H1 (cell line): ENCODE measurements at regions not wholly inside any gene's neighbourhood (a gene's known extent, or its start where the extent isn't known, plus 50 kb on each side); places are given as distances from the start of the nearest gene placed in this dataset.

Experiments
- CTCF ChIA-PET: fragments of 300-600 bp; sonication (Branson Sonifier 250); formaldehyde crosslinking; loops from one replicate; lab custom pipeline; 2021; ENCODE audit not compliant: partially characterized antibody; lab: Charles Lee
- POLR2A ChIA-PET: fragments of 300-600 bp; sonication (Branson Sonifier 250); formaldehyde crosslinking; loops from one replicate; lab custom pipeline; 2021; ENCODE audit warnings: inconsistent platforms; ENCODE audit not compliant: partially characterized antibody; lab: Charles Lee
- DNase-seq, 2 experiments: peaks; one replicate each; pipeline versions ENCODE4 v3.0.0 to v3.0.0-alpha.2; 2010 to 2022; ENCODE audit warnings: low spot score in 2 of 2, low read depth in 1 of 2, mixed read lengths in 1 of 2
- FAIRE-seq: peaks from 2 replicates; lab custom pipeline; 2011; peaks lifted over from hg19 to GRCh38; lab: Jason Lieb, UNC
- H2AFZ ChIP-seq: 2 replicates; pipeline ENCODE4 v1.8.1; 2012; ENCODE audit warnings: low read length, inconsistent platforms
- H2AK5ac ChIP-seq: 2 replicates; pipeline ENCODE4 v1.6.1; 2013; ENCODE audit warnings: low read depth, low read length
- H2BK120ac ChIP-seq: replicated peaks from 2 replicates; pipeline ENCODE3; 2013; ENCODE audit warnings: low read depth, low read length, inconsistent platforms
- H2BK12ac ChIP-seq: 2 replicates; pipeline ENCODE4 v1.6.1; 2013; ENCODE audit warnings: low read depth, low read length
- H2BK15ac ChIP-seq: 2 replicates; pipeline ENCODE4 v1.6.1; 2013; ENCODE audit warnings: low read length
- H2BK20ac ChIP-seq: 2 replicates; pipeline ENCODE4 v1.6.1; 2013; ENCODE audit warnings: low read length
- H2BK5ac ChIP-seq: 2 replicates; pipeline ENCODE4 v1.6.1; 2013; ENCODE audit warnings: low read depth, low read length
- H3K14ac ChIP-seq: 2 replicates; pipeline ENCODE4 v1.6.1; 2013; ENCODE audit warnings: inconsistent platforms; ENCODE audit not compliant: insufficient read length
- H3K18ac ChIP-seq: 2 replicates; pipeline ENCODE4 v1.6.1; 2013; ENCODE audit warnings: low read length; ENCODE audit errors: extremely low read depth
- H3K23ac ChIP-seq: 2 replicates; pipeline ENCODE4 v1.6.1; 2013; ENCODE audit warnings: inconsistent platforms; ENCODE audit not compliant: insufficient read length
- H3K23me2 ChIP-seq: 2 replicates; pipeline ENCODE4 v1.6.1; 2013; ENCODE audit warnings: low read depth, low read length
- H3K27ac ChIP-seq: 2 replicates; pipeline ENCODE4 v1.6.1; 2011; ENCODE audit warnings: low read depth, low read length, inconsistent platforms
- H3K27me3 ChIP-seq, 4 experiments: replicated peaks in 1 of 4; 1 replicate in 1 of 4; 2 replicates in 3 of 4; pipeline versions ENCODE4 v1.6.1 to v1.8.1; 2011 to 2013; ENCODE audit warnings: low read length in 3 of 4, mild to moderate bottlenecking in 3 of 4, inconsistent platforms in 2 of 4, mixed read lengths in 2 of 4, moderate library complexity in 1 of 4; ENCODE audit not compliant: control insufficient read depth in 3 of 4, insufficient read depth in 3 of 4; ENCODE audit errors: extremely low read depth in 1 of 4
- H3K36me3 ChIP-seq, 4 experiments: 2 replicates each; pipeline versions ENCODE4 v1.6.1 to v1.8.1; 2011 to 2013; ENCODE audit warnings: mild to moderate bottlenecking in 4 of 4, low read length in 3 of 4, moderate library complexity in 2 of 4, control low read depth in 1 of 4, inconsistent platforms in 1 of 4; ENCODE audit not compliant: insufficient read depth in 4 of 4, control insufficient read depth in 2 of 4
- H3K4ac ChIP-seq: replicated peaks from 2 replicates; pipeline ENCODE3; 2013; ENCODE audit warnings: low read length, low read depth, mixed read lengths, inconsistent platforms; ENCODE audit not compliant: insufficient read length
- H3K4me1 ChIP-seq, 4 experiments: replicated peaks in 1 of 4; 1 replicate in 1 of 4; 2 replicates in 3 of 4; pipeline versions ENCODE4 v1.6.1 to v1.8.1; 2011 to 2013; ENCODE audit warnings: low read length in 3 of 4, inconsistent platforms in 2 of 4, mixed read lengths in 1 of 4; ENCODE audit not compliant: insufficient read depth in 4 of 4, control insufficient read depth in 3 of 4
- H3K4me2 ChIP-seq, 2 experiments: 2 replicates each; pipeline versions ENCODE4 v1.6.1 to v1.8.1; 2011 to 2013; ENCODE audit warnings: low read depth in 2 of 2, low read length in 2 of 2, control low read depth in 1 of 2, inconsistent platforms in 1 of 2, mild to moderate bottlenecking in 1 of 2; ENCODE audit not compliant: insufficient read depth in 1 of 2
- H3K4me3 ChIP-seq, 4 experiments: fragments of 200-600, 300-600 bp in 1 of 4; sonication (generic), shearing (Covaris generic), sonication (Bioruptor Twin) in 1 of 4; 2 replicates each; pipeline versions ENCODE4 v1.5.1 to v1.8.1; 2011 to 2016; ENCODE audit warnings: low read length in 4 of 4, low read depth in 3 of 4, control low read depth in 2 of 4, inconsistent platforms in 2 of 4, mild to moderate bottlenecking in 2 of 4, mixed read lengths in 1 of 4, moderate library complexity in 1 of 4; ENCODE audit not compliant: insufficient read depth in 2 of 4; ENCODE audit errors: extremely low read depth in 1 of 4
- H3K56ac ChIP-seq: replicated peaks from 2 replicates; pipeline ENCODE3; 2013; ENCODE audit warnings: low read depth, mild to moderate bottlenecking, mixed read lengths, low read length, inconsistent platforms; ENCODE audit not compliant: insufficient read length
- H3K79me1 ChIP-seq: 2 replicates; pipeline ENCODE4 v1.6.1; 2013; ENCODE audit warnings: low read depth, low read length, control low read depth
- H3K79me2 ChIP-seq, 2 experiments: 2 replicates each; pipeline versions ENCODE4 v1.6.1 to v1.8.1; 2012 to 2013; ENCODE audit warnings: low read length in 2 of 2, mild to moderate bottlenecking in 2 of 2, inconsistent platforms in 1 of 2; ENCODE audit not compliant: insufficient read depth in 2 of 2, control insufficient read depth in 1 of 2
- H3K9ac ChIP-seq, 4 experiments: replicated peaks in 1 of 4; 1 replicate in 1 of 4; 2 replicates in 3 of 4; pipeline versions ENCODE4 v1.6.1 to v1.8.1; 2011 to 2013; ENCODE audit warnings: low read depth in 3 of 4, low read length in 3 of 4, control low read depth in 2 of 4, mild to moderate bottlenecking in 2 of 4, moderate library complexity in 2 of 4, inconsistent platforms in 1 of 4; ENCODE audit errors: extremely low read depth in 1 of 4
- H3K9me3 ChIP-seq, 2 experiments: 2 replicates each; pipeline versions ENCODE4 v1.6.1 to v1.8.1; 2012 to 2013; ENCODE audit warnings: mild to moderate bottlenecking in 2 of 2, moderate library complexity in 2 of 2, control low read depth in 1 of 2, inconsistent platforms in 1 of 2, low read depth in 1 of 2, low read length in 1 of 2, mixed read lengths in 1 of 2; ENCODE audit not compliant: insufficient read depth in 2 of 2
- H4K20me1 ChIP-seq, 2 experiments: replicated peaks in 1 of 2; 2 replicates each; pipeline versions ENCODE3 to v1.8.1; 2011 to 2013; ENCODE audit warnings: inconsistent platforms in 2 of 2, low read length in 2 of 2, mild to moderate bottlenecking in 1 of 2; ENCODE audit not compliant: insufficient read depth in 2 of 2, control insufficient read depth in 1 of 2
- H4K5ac ChIP-seq: 2 replicates; pipeline ENCODE4 v1.6.1; 2013; ENCODE audit warnings: low read length, low read depth, mixed read lengths, inconsistent platforms; ENCODE audit not compliant: insufficient read length
- H4K8ac ChIP-seq: 2 replicates; pipeline ENCODE4 v1.8.0; 2013; ENCODE audit warnings: mild to moderate bottlenecking, moderate library complexity, low read length, inconsistent platforms; ENCODE audit not compliant: insufficient read depth; ENCODE audit errors: extremely low read depth
- H4K91ac ChIP-seq: replicated peaks from 2 replicates; pipeline ENCODE3; 2013; ENCODE audit warnings: low read length, mixed read lengths, inconsistent platforms; ENCODE audit not compliant: insufficient read length
- CBX8 ChIP-seq: fragments of 300-800, 300-1000 bp; sonication (generic); IDR thresholded peaks from 2 replicates; pipeline ENCODE4 v1.7.1; 2016; ENCODE audit warnings: low read depth, low read length, borderline replicate concordance
- CTBP2 ChIP-seq: IDR thresholded peaks from 2 replicates; pipeline ENCODE4 v1.7.0; 2011; ENCODE audit warnings: borderline replicate concordance, mild to moderate bottlenecking, moderate library complexity, mixed read lengths, low read length; ENCODE audit not compliant: insufficient read depth, insufficient read length
- KDM5A ChIP-seq: fragments of 200-600 bp; IDR thresholded peaks from 2 replicates; pipeline ENCODE4 v1.7.1; 2012; ENCODE audit warnings: mild to moderate bottlenecking, low read length, inconsistent platforms, mixed read lengths
- PHF8 ChIP-seq: fragments of 200-600 bp; sonication (generic); conservative IDR thresholded peaks from 2 replicates; pipeline ENCODE4 v1.7.1; 2012; ENCODE audit warnings: low read depth, mild to moderate bottlenecking, inconsistent platforms, low read length, moderate library complexity
- POLR2AphosphoS5 ChIP-seq: IDR thresholded peaks from 2 replicates; pipeline ENCODE4 v1.6.1; 2011; ENCODE audit warnings: low read depth, low read length
- SUZ12 ChIP-seq: fragments of 200-600 bp; sonication (generic); IDR thresholded peaks from 2 replicates; pipeline ENCODE4 v1.6.1; 2012; ENCODE audit warnings: mild to moderate bottlenecking, inconsistent platforms, low read length, moderate library complexity, mixed read lengths
- TAF7 ChIP-seq: optimal IDR thresholded peaks from 2 replicates; pipeline ENCODE3; 2011; ENCODE audit warnings: low read depth, mild to moderate bottlenecking, inconsistent platforms, low read length, moderate library complexity, borderline replicate concordance
- TF ChIP-seq, protein P1 (sequence below): IDR thresholded peaks from 2 replicates; pipeline ENCODE4 v1.6.1; 2012; ENCODE audit warnings: inconsistent platforms

DNA sequence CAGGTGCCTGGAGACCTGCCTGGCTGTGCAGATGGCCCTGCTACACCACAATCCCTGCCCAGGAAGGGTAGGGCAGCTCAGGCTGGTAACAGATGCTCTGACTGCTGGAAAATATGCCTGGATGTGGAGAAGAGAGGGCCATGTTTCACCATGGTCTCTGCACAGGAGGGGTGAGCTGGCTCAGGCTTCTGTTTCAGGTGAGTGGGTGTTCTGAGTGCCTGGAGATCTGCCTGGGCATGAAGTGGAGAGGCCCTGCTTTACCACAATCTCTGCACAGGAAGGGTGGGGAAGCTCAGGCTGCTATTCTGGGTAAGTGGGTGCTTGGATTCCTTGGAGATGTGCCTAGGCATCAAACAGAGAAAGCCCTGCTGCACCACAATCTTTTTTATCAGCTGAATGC is 350.1 kb downstream of the KIF20B start:
- Histone ChIP-seq H3K9ac (no peak overlapping the region), H3K36me3 (no peaks in the 10 kb centered on the region), H3K23ac (no peak overlapping the region), H3K79me2 (no peaks in the 10 kb centered on the region), H3K4me2 (no peak overlapping the region), H4K91ac (no peak overlapping the region), H4K5ac (no peak overlapping the region), H2BK15ac (no peak overlapping the region), H3K27ac (no peak overlapping the region), H3K27me3 (no peaks in the 10 kb centered on the region), H3K9me3 (no peaks in the 10 kb centered on the region), H2BK5ac (peak overlapping the region; percentile 75), H4K8ac (no peak overlapping the region; the same call in 1 of the 2 replicates), H3K4ac (no peak overlapping the region), H2AFZ (peak overlapping the region; percentile 78), H3K23me2 (no peaks in the 10 kb centered on the region), H2AK5ac (0 out of 2 replicates have a peak overlapping the region, but pooled peaks have one; percentile 11), H2BK120ac (no peak overlapping the region), H2BK12ac (no peak overlapping the region), H3K79me1 (no peaks in the 10 kb centered on the region), H3K4me1 (no peaks in the 10 kb centered on the region), H3K14ac (no peak overlapping the region), H3K4me3 (no peak overlapping the region), H3K56ac (no peak overlapping the region), H3K18ac (no peak overlapping the region), H4K20me1 (no peaks in the 10 kb centered on the region), H2BK20ac (no peak overlapping the region)
- POLR2A ChIA-PET = no interaction called here
- FAIRE-seq = no peak
- CTCF ChIA-PET = interaction anchor here (1.3 kb wide), 1 partner anchor 8 kb away, joined by 3 read pairs; no protein-coding TSS in a partner anchor
- DNase-seq = no peak
- TF ChIP-seq CBX8 (no peak), SUZ12 (no peak), TAF7 (no peak), POLR2AphosphoS5 (no peak), CTBP2 (no peak), KDM5A (no peak), PHF8 (no peak)
- TF ChIP-seq, protein P1, sequence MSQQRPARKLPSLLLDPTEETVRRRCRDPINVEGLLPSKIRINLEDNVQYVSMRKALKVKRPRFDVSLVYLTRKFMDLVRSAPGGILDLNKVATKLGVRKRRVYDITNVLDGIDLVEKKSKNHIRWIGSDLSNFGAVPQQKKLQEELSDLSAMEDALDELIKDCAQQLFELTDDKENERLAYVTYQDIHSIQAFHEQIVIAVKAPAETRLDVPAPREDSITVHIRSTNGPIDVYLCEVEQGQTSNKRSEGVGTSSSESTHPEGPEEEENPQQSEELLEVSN = no peak
